B cell (primary cell): ENCODE measurements at regions not wholly inside any gene's neighbourhood (a gene's known extent, or its start where the extent isn't known, plus 50 kb on each side); places are given as distances from the start of the nearest gene placed in this dataset.
"Not testable (repeated sequence)": the region's sequence is repeated elsewhere in the genome, so short reads cannot be mapped to it uniquely, and the experiment has no call there.

Experiments
- ATAC-seq: fragments of 200-7000 bp; cut with Tn5 transposase; one replicate; pipeline ENCODE4 v1.10.0; 2021; ENCODE audit warnings: low read depth, mild to moderate bottlenecking, moderate number of reproducible peaks, moderate library complexity
- CTCF ChIA-PET: fragments of 350-600 bp; sonication (Branson Sonifier 250); formaldehyde crosslinking; loops from one replicate; lab custom pipeline; 2021; ENCODE audit warnings: antibody characterized with exemption, inconsistent platforms; lab: Charles Lee
- POLR2A ChIA-PET: fragments of 350-600 bp; sonication (Branson Sonifier 250); formaldehyde crosslinking; loops from one replicate; lab custom pipeline; 2021; ENCODE audit warnings: antibody characterized with exemption; lab: Charles Lee
- DNase-seq: peaks from one replicate; pipeline ENCODE4 v3.0.0; 2013
- H2AFZ ChIP-seq: 2 replicates; pipeline ENCODE4 v1.6.1; 2012; ENCODE audit warnings: mild to moderate bottlenecking, low read depth, low read length; ENCODE audit not compliant: insufficient read depth, poor library complexity, severe bottlenecking
- H3K27ac ChIP-seq, 2 donors: 1 replicate in 1 of 2; 2 replicates in 1 of 2; pipeline ENCODE4 v1.5.1; 2012 to 2013; ENCODE audit warnings: low read length in 2 of 2, mild to moderate bottlenecking in 2 of 2, moderate library complexity in 1 of 2
- H3K27me3 ChIP-seq, 4 experiments: fragments of 200-600 bp in 1 of 4; sonication (generic) in 1 of 4; replicated peaks in 1 of 4; 1 replicate in 2 of 4; 2 replicates in 2 of 4; pipeline versions ENCODE4 v1.6.1 to v1.7.0; 2013 to 2016; ENCODE audit warnings: low read length in 3 of 4, mild to moderate bottlenecking in 2 of 4, mixed read lengths in 1 of 4, moderate library complexity in 1 of 4; ENCODE audit not compliant: insufficient read depth in 4 of 4, control insufficient read depth in 3 of 4; ENCODE audit errors: control extremely low read depth in 1 of 4
- H3K36me3 ChIP-seq, 2 experiments: replicated peaks in 1 of 2; 1 replicate in 1 of 2; 2 replicates in 1 of 2; pipeline versions ENCODE4 v1.6.1 to v1.7.1; 2013; ENCODE audit warnings: low read length in 1 of 2; ENCODE audit not compliant: insufficient read depth in 2 of 2, control insufficient read depth in 1 of 2; ENCODE audit errors: control extremely low read depth in 1 of 2, extremely low read depth in 1 of 2
- H3K4me1 ChIP-seq, 2 donors: fragments of 200-600 bp in 1 of 2; sonication (generic) in 1 of 2; 1 replicate in 1 of 2; 2 replicates in 1 of 2; pipeline versions ENCODE4 v1.5.1 to v1.6.1; 2013 to 2017; ENCODE audit warnings: low read length in 2 of 2; ENCODE audit not compliant: control insufficient read depth in 2 of 2, insufficient read depth in 2 of 2
- H3K4me2 ChIP-seq: replicated peaks from 2 replicates; pipeline ENCODE3; 2012; ENCODE audit warnings: mild to moderate bottlenecking, low read depth, low read length; ENCODE audit not compliant: poor library complexity, severe bottlenecking
- H3K4me3 ChIP-seq, 5 experiments: fragments of 200-600 bp in 1 of 5; sonication (generic) in 1 of 5; 1 replicate in 3 of 5; 2 replicates in 2 of 5; pipeline versions ENCODE4 v1.5.1 to v1.7.0; 2011 to 2016; ENCODE audit warnings: low read length in 4 of 5, mild to moderate bottlenecking in 4 of 5, low read depth in 2 of 5, control low read depth in 1 of 5, moderate library complexity in 1 of 5; ENCODE audit not compliant: insufficient read depth in 1 of 5; ENCODE audit errors: control extremely low read depth in 1 of 5, extremely low read depth in 1 of 5
- H3K79me2 ChIP-seq: fragments of 200-600 bp; sonication (generic); one replicate; pipeline ENCODE4 v1.6.0; 2016; ENCODE audit warnings: low read length; ENCODE audit not compliant: control insufficient read depth, insufficient read depth
- H3K9ac ChIP-seq: fragments of 200-600 bp; sonication (generic); 2 replicates; pipeline ENCODE4 v1.6.1; 2017; ENCODE audit warnings: mild to moderate bottlenecking, low read length, moderate library complexity
- H3K9me3 ChIP-seq, 3 donors: one replicate each; pipeline versions ENCODE4 v1.6.1 to v1.7.1; 2013; ENCODE audit warnings: low read length in 2 of 3; ENCODE audit not compliant: control insufficient read depth in 2 of 3, insufficient read depth in 1 of 3; ENCODE audit errors: control extremely low read depth in 1 of 3
- H4K20me1 ChIP-seq: 2 replicates; pipeline ENCODE4 v1.6.0; 2012; ENCODE audit warnings: mild to moderate bottlenecking, low read length; ENCODE audit not compliant: insufficient read depth, control insufficient read depth, poor library complexity, severe bottlenecking
- H3K27ac Mint-ChIP-seq: one replicate; pipeline ENCODE4 v1.8.0; 2021; ENCODE audit warnings: mixed read lengths
- H3K27me3 Mint-ChIP-seq: one replicate; pipeline ENCODE4 v1.8.0; 2021; ENCODE audit warnings: mixed read lengths
- H3K4me1 Mint-ChIP-seq: one replicate; pipeline ENCODE4 v1.8.0; 2021; ENCODE audit warnings: mixed read lengths
- H3K4me3 Mint-ChIP-seq: one replicate; pipeline ENCODE4 v1.8.0; 2021; ENCODE audit warnings: mixed read lengths
- H3K9me3 Mint-ChIP-seq: one replicate; pipeline ENCODE4 v1.8.0; 2022; ENCODE audit warnings: mixed read lengths; ENCODE audit not compliant: insufficient read depth
- WGBS: methylation state at CpG from one replicate; pipeline ENCODE4 v1.1.5; 2013; ENCODE audit warnings: missing lambda C conversion rate; ENCODE audit not compliant: insufficient coverage; 5-methylcytosine and 5-hydroxymethylcytosine counted together
- intact Hi-C: fragments of 100-400 bp; cut with micrococcal nuclease; formaldehyde crosslinking; loops from one replicate; pipeline ENCODE4 v1.10.0; 2022
- TF ChIP-seq, protein P1 (sequence below): fragments of 200-600 bp; IDR thresholded peaks from one replicate; pipeline ENCODE4 v1.8.0; 2022; ENCODE audit warnings: antibody characterized with exemption, mild to moderate bottlenecking

DNA sequence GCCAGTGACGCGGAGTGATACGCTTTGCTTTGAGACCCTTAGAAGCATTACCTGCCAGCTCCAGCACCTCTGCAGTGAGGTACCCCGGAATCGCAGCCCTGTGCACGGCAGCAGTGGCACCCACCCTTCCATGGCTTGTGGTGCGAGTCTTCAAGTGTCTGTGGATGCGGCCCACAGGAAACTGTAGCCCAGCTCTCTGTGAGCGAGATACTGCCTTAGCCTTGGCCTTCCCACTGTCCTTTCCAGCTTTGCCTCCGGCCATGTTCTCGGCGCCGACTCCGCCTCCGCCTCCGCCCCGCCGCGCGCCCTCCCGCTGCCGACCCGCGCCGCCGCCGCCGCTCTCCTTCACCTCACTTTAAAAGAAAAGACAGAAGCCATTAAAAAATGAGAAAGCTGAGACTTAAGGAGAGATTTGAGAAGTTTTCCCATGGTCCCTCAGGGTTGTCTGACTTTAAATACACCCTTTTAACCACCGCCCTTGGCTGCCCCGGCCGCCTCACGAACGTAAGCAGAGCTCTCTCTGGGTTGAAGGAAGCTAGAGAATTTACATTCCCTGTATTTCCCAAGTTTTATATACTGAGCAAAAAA lies 78.5 kb upstream of the FAM174B start:
- ChIA-PET POLR2A (no interaction called here), CTCF (no interaction called here)
- 42% methylated on average over 12 of the region's 33 CpGs for WGBS
- H3K4me3 ChIP-seq = peak overlapping the region in 3 of 5 experiments; percentile 39 to 44 (median 41)
- ATAC-seq (no peak), DNase-seq (peak; percentile 17)
- no peaks in the 10 kb centered on the region for H4K20me1 ChIP-seq
- intact Hi-C loops = no loop called here
- Mint-ChIP-seq H3K27me3 (peaks cover 24% of the 10 kb centered on the region), H3K4me3 (peak overlapping the region; percentile 60), H3K27ac (no peak overlapping the region), H3K9me3 (no peaks in the 10 kb centered on the region), H3K4me1 (no peaks in the 10 kb centered on the region)
- H3K9ac ChIP-seq = peak overlapping the region; percentile 58
- no peak overlapping the region for H3K27ac ChIP-seq
- no peaks in the 10 kb centered on the region for H3K79me2 ChIP-seq
- H2AFZ ChIP-seq = peak overlapping the region; percentile 49
- H3K9me3 ChIP-seq = peaks cover 0 to 2% (median 0%) of the 10 kb centered on the region in 3 donors
- peaks cover 0 to 13% (median 7%) of the 10 kb centered on the region in 4 experiments for H3K27me3 ChIP-seq
- H3K4me2 ChIP-seq = peak overlapping the region; percentile 54
- peaks cover 6 to 7% of the 10 kb centered on the region in 2 donors for H3K4me1 ChIP-seq
- H3K36me3 ChIP-seq = no peaks in the 10 kb centered on the region
- TF ChIP-seq, protein P1, sequence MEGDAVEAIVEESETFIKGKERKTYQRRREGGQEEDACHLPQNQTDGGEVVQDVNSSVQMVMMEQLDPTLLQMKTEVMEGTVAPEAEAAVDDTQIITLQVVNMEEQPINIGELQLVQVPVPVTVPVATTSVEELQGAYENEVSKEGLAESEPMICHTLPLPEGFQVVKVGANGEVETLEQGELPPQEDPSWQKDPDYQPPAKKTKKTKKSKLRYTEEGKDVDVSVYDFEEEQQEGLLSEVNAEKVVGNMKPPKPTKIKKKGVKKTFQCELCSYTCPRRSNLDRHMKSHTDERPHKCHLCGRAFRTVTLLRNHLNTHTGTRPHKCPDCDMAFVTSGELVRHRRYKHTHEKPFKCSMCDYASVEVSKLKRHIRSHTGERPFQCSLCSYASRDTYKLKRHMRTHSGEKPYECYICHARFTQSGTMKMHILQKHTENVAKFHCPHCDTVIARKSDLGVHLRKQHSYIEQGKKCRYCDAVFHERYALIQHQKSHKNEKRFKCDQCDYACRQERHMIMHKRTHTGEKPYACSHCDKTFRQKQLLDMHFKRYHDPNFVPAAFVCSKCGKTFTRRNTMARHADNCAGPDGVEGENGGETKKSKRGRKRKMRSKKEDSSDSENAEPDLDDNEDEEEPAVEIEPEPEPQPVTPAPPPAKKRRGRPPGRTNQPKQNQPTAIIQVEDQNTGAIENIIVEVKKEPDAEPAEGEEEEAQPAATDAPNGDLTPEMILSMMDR = no peak

GRCh38 chr15:92739246-92739645 lies 83.7 kb upstream of the FAM174B start:
- DNase-seq, H3K9me3 ChIP-seq, H3K79me2 ChIP-seq, POLR2A ChIA-PET, H3K9ac ChIP-seq, ATAC-seq, H3K4me1 Mint-ChIP-seq, H3K4me1 ChIP-seq, H3K27ac Mint-ChIP-seq, H3K27ac ChIP-seq, H3K4me3 Mint-ChIP-seq, H3K4me2 ChIP-seq, H3K36me3 ChIP-seq, H3K9me3 Mint-ChIP-seq, H4K20me1 ChIP-seq, intact Hi-C loops, CTCF ChIA-PET, H2AFZ ChIP-seq, H3K4me3 ChIP-seq: not testable (repeated sequence)
- peaks cover 0 to 13% (median 6%) of the 10 kb centered on the region in 4 experiments for H3K27me3 ChIP-seq
- WGBS = no CpG with 5 or more reads among the region's 4 CpGs
- H3K27me3 Mint-ChIP-seq = peaks cover 19% of the 10 kb centered on the region
